Stimulated activated CD4-positive, alpha-beta T cell treated with anti-CD3 and anti-CD28 coated beads, Interleukin-12 subunit alpha, Interleukin-12 subunit beta, amount 100 ng/mL, for 48 hours (primary cell): ENCODE measurements at regions not wholly inside any gene's neighbourhood (a gene's known extent, or its start where the extent isn't known, plus 50 kb on each side); places are given as distances from the start of the nearest gene placed in this dataset.
"Not testable (repeated sequence)": the region's sequence is repeated elsewhere in the genome, so short reads cannot be mapped to it uniquely, and the experiment has no call there.

Experiments
- DNase-seq, 3 donors: peaks; one replicate each; pipeline ENCODE4 v3.0.0-alpha.2; 2020; ENCODE audit warnings: low read depth in 2 of 3, low spot score in 1 of 3

DNA sequence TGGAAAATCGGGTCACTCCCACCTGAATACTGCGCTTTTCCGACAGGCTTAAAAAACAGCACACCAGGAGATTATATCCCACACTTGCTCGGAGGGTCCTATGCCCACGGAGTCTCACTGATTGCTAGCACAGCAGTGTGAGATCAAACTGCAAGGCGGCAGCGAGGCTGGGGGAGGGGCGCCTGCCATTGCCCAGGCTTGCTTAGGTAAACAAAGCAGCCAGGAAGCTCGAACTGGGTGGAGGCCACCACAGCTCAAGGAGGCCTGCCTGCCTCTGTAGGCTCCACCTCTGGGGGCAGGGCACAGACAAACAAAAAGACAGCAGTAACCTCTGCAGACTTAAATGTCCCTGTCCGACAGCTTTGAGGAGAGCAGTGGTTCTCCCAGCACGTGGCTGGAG lies 778.7 kb upstream of the HS3ST5 start:
- not testable (repeated sequence) for DNase-seq

DNA sequence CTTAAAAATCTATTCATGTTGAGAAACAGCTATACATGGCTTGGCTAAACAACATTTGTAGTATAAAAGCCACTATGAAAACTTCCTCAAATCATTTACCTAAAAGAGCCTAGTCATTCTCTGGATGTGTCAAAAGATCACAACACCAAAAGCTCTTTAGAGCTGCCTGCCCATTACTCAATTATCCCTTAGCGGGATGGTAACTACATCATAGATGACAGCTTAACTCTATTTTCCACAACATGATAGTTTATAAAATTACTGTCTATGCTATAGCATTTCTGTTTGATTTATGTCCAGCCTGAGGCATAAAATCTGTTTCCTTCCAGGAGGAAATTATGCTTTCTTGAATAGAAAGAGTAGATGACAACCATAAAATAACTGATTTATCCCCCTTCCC lies 777.6 kb upstream of the HS3ST5 start:
- DNase-seq, result no peak

- DNase-seq, result no peak
These were observed 748.6 kb upstream of the HS3ST5 start for GRCh38 chr6:115091461-115091860.

DNA sequence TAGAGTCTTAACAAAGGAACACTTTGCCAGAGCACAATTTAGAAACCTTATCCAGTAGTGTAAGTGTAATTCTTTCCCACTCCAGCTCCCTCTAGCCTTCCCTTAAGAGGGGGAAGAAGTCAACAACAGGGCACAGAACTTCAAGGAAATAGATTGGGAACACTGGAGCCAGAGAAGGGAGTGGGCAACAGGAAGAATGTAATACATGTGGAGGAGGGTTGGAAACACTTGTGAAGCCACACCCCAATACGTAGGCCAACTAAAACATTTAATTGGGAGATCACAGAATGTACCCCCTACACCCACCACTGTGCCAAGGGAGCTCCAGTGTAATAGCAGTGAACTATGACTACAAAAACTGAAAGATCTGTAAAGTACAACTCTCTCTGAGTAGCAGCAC lies 735.7 kb upstream of the HS3ST5 start:
- DNase-seq, result no peak

DNA sequence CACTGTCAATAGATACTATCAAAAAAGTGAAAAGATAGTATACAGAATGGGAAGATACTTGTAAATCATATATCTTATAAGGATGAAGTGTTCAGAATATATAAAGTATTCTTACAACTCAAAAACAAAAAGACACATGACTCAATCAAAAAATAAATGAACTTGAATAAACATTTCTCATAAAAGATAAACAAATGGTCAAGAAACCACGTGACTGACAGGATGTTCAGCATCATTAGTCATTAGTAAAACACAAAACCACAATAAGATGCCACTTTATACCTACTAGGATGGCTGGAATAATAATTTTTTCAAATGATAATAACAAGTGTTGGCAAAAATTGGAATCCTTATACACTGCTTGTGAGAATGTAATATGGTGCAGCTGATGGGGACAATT lies 729.1 kb upstream of the HS3ST5 start:
- DNase-seq, result no peak

- no peak for DNase-seq
These were observed 725.0 kb upstream of the HS3ST5 start for GRCh38 chr6:115067690-115068447.

DNA sequence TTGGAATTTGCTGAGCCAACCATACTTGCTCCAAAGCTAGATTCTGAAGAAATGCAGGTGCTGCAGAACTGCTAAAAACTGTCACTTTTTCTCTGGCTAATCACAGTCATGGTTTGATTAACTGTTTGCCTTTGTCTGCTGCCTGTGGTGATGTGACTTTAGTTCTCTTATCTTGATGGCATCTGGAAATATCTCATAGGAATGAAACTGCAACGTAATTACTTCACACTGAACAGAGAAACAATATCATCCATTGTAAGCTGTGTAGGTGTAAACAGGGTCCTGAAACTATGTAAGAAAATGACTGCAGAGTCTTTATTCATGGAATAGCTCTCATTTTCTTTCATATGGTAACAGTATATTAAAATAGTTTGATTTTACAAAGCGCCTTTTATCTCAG lies 721.9 kb upstream of the HS3ST5 start:
- no peak for DNase-seq

DNA sequence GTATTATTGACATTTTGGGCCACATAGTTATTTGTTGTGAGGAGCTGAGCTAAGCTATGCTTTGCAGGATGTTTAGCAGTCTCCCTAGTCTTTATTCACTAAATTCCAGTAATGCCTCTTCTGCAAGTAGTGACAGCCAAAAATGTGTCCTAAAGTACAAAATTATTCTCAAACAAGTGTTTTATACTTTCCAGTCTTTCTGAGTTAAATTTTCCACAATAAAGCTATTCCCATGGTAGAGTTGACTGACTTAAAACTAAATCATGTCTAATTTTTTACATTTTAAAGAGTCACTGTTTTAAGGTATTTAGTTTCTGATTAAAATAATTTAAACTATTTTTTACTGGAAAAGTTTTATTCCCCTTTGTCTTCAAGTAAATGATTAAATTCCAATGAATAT lies 717.8 kb upstream of the HS3ST5 start:
- no peak for DNase-seq

DNA sequence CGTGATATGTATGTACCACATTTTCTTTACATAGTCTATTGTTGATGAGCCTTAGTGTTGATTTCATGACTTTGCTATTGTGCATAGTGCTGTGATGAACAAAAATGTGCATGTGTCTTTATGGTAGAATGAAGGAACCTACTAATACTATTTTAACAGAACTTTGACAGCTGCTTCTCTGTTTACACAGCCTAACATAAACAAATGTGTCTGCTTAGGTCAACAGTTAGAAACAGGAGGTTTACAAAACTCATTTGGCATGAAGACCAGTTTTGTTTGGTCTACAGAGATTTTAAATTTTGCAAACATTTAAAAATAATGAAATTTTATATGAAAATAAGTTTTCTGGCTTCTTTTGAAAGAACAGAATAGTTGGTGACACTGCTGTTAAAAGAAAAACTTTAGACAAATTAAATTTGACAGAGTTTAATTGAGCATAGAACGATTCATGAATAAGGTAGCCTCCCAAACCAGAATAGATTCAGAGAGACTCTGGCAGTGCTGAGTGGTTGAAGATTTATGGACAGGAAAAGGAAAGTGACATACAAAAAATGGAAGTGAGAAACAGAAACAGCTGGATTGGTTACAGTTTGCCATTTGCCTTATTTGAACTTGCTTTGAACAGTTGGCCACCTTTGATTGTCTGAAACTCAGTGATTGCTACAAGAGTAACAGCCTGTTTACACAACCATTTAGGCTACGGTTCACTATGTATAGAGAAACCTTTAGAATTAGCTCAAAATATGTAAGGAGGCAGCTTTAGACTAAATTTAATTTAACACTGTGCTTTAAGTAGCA lies 715.8 kb upstream of the HS3ST5 start:
- no peak for DNase-seq

DNA sequence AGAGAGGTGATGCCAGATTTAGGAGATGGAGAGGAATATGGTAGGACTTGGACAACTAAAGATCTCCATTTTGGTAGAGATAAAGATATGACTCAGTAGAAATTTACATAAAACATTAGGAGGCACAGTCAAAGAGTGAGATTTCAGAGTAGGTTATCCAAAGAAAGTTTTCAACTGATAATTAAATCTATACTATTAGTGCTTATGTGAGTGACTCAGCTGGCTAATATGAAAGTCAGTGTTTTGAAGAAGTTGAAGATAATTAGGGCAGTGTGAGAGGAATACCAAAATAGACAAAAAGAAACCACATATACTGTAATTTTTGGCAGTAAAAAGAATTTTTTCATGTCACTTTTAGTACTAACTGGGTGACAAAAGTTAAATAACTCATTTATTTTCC lies 712.8 kb upstream of the HS3ST5 start:
- DNase-seq, result no peak

GRCh38 chr6:115054242-115054641 lies 711.4 kb upstream of the HS3ST5 start:
- DNase-seq, result not testable (repeated sequence)

DNA sequence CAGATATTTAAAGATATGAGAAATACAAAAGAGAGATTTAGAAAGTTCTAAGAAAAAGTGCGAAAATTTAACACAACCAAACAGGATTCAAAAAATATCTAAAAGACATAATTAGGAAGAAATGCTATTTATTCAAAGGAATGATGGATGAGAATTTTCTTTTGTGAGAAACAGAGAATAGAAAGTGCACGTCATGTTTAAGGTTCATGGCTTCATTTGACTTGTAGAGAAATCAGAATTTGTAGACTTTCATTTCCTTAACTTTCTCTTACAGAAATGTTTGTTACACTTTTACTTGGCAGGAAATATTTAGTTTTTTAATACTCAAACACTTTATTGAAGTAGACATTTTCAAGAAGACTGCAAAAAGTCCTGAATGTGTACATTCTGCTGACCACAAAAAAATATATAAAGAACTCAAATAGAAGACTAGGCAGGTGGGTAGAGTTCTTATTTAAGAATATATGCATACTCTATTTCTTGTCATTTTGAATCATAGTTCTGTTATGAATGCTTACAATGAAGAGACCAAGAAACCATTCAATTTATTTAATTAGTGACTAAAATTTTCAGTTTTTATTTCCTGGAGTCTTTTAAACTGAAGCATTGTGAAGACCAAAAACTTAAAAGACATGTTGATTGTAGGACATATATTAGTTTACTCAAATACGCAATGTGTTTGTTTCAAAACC lies 710.5 kb upstream of the HS3ST5 start:
- DNase-seq, result no peak

GRCh38 chr6:115016593-115016992 lies 673.8 kb upstream of the HS3ST5 start:
- DNase-seq, result no peak

- no peak for DNase-seq
These were observed 662.2 kb upstream of the HS3ST5 start for GRCh38 chr6:115004982-115005381.

DNA sequence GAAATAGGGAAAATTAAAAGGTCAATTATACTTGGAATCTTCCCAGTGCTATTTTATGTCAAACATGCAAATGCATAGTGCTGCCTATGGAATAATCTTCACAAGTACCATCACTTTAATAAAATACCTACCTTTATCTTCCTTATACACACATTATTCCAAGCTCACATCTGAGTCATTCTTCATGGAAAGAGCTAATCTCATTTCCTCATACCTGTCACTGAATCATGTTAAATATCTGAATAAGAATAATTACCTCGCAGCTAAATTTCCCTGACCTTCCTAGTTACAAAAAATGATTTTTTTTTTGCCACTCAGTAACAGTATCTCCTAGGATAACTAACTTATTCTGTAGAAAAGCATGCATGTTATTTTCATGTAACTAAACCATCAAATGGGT lies 661.4 kb upstream of the HS3ST5 start:
- DNase-seq, result no peak

GRCh38 chr6:115001731-115002350 lies 659.0 kb upstream of the HS3ST5 start:
- DNase-seq, result no peak

DNA sequence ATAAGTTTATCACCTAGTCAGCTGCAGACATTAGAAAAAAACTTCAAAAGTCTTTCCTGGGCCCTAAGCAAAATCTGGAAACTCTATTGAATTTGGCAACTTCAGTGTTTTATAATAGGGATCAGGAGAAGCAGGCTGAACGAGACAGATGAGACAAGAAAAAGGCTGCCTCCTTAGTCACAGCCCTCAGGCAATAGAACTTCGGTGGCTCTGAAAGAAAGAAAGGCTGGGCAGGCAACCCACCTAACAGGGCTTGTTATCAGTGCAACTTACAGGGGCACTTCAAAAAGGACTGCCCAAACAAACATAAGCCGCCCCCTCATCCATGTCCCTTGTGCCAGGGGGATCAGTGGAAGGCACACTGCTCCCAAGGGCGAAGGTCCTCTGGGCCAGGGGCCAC lies 657.9 kb upstream of the HS3ST5 start:
- DNase-seq, result no peak

GRCh38 chr6:114998492-114998891 lies 655.7 kb upstream of the HS3ST5 start:
- no peak for DNase-seq

GRCh38 chr6:114997813-114998292 lies 655.0 kb upstream of the HS3ST5 start:
- no peak for DNase-seq

DNA sequence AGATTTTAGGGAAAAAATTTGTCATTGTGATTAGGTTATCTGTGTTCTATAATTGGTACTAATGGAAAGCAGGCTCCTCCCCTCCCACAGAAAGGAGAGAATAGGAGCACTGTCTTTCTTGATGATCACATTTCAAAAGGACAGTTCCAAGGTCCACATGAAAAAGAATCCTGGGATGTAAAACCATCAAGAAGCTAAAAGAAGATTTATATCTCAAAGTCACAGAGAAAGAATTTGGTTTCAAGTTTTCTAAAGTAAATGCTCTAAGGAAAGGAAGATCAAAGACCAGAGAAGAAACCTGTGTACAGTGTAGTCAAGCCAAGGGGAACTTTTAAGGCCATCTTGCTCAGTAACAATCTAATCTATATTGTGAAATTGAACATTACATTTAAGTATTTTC lies 652.7 kb upstream of the HS3ST5 start:
- no peak for DNase-seq

- peak in 2 of 3 donors; percentile 8 to 10 for DNase-seq
These were observed 646.6 kb upstream of the HS3ST5 start for GRCh38 chr6:114989279-114989964.
